GM19023 (cell line): ENCODE measurements at regions not wholly inside any gene's neighbourhood (a gene's known extent, or its start where the extent isn't known, plus 50 kb on each side); places are given as distances from the start of the nearest gene placed in this dataset.

Source experiments
- ATAC-seq: cut with Tn5 transposase; IDR thresholded peaks from one replicate; pipeline ENCODE4 v1.9.1; 2021; ENCODE audit warnings: mild to moderate bottlenecking, moderate library complexity; ENCODE audit not compliant: unreplicated experiment

DNA sequence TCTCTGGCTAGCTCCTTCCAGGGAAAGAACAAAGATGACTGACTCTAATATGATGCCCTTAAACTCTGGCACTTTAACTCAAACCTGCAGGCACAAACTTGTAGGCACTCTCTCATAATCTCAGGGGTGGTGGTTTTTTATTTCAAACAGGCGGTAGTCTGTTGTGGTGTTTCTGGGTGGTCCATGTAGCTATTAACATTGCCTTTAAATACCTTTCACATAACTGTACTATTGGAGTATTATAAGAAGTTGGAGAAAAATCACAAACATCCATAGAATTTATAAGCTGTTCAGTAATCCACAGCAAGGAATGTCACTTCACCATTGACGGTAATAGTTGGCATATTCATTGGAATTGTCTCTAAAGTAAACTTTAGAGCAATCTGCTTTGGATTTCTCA, 204.2 kb upstream of the PDE5A start:
- ATAC-seq: no peak

DNA sequence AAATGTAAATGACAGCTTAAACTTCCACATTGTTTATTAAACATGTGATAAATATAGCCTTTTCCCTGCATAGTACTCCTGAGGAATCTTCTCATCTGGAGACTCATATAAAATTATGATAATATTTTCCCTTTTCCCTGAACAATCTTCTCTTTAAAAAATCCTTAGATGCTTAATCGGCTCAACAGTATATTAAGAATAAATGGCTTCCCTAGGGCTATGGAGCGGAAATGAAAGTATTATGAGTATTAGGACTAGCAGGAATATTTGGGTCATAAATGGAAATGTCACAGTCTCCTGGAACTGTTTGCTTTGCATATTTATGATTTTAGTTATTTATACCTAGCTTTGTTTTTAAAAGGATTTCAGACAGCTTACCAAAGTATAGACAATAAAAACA, 200.7 kb upstream of the PDE5A start:
- no peak for ATAC-seq

- ATAC-seq: no peak
Observed at GRCh38 chr4:119825696-119826095, 197.1 kb upstream of the PDE5A start.

DNA sequence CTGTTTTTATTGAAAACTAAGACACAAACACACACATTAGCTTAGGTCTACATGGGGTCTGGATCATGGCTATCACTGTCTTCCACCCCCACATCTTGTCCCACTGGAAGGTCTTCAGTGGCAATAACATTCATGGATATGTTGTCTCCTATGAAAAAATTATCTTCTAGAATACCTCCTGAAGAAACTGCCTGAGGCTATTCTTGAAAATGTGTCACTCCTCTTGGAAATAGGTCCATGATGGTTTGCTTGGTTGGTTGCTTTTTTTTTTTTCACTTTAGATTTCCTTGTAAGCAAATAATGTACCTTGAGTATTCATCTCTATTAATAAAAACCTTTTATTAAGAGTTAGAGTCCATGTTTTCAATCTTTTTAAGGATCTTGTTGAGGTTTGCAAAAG, 195.3 kb upstream of the PDE5A start:
- no peak for ATAC-seq

- no peak for ATAC-seq
Observed at GRCh38 chr4:119823045-119823444, 194.4 kb upstream of the PDE5A start.

DNA sequence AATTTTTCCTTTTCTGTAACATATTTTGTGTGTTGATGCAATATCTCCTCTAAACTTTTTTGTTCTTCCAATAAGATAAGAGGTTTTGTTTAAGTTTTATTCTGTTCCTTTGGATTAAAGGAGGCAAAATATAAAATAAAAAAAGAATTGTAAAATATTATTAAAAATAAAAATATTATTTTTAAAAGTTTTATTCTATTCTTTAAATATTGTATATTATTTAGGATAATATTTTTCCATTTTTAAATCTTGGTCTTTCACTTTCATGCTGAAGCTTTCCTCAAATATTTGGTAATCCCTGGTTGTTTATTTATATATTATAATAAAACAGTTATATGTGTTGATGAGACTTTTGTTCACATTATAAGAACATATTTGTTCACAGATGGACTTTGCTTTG, 187.9 kb upstream of the PDE5A start:
- no peak for ATAC-seq

GRCh38 chr4:119810001-119810400, 181.4 kb upstream of the PDE5A start:
- no peak for ATAC-seq

- ATAC-seq: no peak
Observed at GRCh38 chr4:119804404-119804803, 175.8 kb upstream of the PDE5A start.

DNA sequence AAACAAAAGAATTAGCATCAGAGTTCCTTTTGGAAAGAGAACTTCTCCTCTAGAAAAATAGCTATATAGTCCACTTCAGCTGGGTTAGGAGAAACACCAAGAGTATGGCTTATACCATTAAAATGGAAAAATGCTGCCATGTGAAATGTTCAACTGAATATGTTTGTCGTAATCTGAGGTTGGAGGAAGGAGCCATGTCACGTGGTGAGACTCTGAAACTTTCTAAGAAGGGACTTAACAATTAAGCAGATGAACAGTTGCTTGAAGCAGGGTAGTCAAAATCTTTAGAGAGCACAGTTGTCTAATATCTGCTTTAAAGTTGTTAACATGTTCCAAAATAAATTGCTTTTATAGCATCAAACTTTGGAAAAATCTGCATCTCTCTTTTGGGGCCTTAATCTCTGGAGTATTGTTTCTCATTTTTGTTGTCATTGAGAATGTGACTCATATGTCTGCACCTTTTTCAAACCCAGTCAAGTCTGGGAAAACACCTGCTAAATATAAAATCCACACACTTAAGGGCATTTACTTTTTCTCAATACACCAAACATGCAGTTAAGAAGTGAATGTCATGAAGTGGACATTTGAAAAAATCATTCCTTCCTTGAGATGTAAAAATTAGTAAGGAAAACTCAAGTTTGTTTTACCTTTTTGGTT, 168.8 kb upstream of the PDE5A start:
- no peak for ATAC-seq

- no peak for ATAC-seq
Observed at GRCh38 chr4:119795986-119796578, 167.5 kb upstream of the PDE5A start.

GRCh38 chr4:119794681-119795080, 166.1 kb upstream of the PDE5A start:
- no peak for ATAC-seq

DNA sequence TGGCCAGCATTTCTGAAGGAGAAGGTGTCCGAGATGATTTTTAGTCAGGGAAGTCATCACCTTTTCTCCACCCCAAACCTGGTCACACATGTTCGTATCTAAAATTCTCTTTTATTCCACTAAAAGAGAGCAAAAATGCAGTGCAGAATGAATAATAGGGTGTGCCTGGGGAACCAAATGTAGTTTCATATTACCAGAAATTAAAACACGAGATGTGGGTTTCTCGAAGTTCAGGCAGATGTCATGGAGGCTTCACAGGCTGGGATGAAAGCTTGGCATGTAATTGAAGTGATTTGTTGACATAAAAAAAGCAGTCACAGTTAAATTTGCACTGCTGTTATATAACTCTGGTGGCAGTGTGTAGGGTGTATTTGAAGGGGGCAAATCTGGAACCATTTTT, 165.5 kb upstream of the PDE5A start:
- no peak for ATAC-seq

DNA sequence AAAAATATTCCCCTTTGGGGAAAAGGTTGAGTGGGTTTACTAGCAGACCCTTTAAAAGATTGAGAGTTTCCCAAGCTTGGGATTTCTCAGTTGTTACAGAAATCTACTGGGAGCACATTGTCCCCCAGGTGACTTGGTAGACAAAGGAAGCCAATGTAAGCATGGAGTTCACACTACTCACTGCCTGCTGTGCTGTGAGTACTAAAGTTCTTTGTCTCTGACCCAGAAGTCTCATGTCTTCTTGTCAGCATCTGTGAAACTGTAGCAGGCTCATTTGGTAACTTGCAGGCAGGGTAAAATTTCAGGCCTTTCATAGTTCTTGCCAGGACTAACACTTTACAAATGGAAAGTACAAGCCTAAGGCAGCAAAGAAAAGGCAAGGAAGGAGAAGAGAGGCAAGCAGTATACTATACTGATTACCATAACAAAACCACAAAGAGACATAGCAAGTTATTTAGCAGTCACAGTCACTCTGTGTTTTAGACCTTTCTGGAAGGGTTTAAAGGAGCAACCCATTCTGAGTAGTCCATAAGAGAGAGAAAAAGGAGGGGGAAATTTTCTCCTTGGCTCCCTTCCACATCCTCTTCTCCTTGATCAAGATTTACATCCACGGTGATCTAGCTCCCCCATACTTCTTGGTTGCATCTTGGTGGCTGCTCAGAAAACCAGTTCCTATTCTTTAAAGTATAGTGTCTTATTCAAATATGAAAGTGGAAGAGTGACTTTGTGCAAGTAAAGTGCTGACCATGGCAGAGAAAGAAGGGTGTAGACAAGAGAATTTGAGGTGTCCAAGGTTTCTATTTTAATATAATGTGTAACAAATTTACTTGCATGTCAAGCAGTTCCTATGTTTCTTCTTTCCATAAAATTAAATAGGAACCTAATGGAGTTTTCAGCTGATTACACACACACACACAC, 160.0 kb upstream of the PDE5A start:
- ATAC-seq: no peak

- no peak for ATAC-seq
Observed at GRCh38 chr4:119785963-119786362, 157.4 kb upstream of the PDE5A start.

DNA sequence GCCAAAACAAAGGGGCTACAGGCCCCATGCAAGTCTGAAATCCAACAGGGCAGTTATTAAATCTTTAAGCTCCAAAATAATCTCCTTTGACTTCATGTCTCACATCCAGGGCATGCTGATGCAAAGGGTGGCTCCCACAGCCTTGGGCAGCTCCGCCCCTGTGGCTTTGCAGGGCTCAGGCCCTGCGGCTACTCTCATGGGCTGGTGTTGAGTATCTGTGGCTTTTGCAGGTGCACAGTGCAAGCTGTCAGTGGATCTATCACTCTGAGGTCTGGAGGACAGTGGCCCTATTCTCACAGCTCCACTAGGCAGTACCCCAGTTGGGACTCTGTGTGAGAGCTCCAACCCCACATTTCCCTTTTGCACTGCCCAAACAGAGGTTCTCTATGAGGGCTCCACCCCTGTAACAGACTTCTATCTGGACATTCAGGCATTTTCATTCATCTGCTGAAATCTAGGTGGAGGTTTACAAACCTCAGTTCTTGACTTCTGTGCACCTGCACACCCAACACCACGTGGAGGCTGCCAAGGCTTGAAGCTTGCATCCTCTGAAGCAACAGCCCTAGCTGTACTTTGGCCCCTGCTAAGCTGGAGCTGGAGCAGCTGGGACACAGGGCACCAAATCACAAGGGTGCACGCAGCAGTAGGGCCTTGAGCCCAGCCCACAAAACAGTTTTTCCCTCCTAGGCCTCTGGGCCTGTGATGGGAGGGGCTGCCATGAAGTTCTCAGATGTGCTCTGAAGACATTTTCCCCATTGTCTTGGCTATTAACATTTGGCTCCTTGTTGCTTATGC, 154.8 kb upstream of the PDE5A start:
- ATAC-seq: no peak

DNA sequence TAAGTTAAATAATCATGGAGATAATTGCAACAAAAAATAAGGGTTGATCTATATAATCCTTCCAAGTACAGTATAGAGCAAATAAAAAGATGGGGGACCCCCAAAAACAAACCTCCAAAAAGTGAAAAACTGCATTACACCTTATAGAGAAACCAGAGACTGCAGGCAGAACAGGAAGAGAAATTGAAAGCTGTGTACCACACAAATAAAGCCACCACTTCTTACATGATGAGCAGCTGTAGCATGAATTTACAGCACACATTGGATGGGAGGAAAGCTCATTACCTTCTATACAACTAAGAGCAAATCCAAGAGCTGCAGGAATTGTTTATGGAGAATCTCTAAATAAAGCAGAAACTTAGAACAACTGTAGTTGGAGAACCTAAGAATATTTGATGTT, 152.4 kb upstream of the PDE5A start:
- ATAC-seq: no peak

DNA sequence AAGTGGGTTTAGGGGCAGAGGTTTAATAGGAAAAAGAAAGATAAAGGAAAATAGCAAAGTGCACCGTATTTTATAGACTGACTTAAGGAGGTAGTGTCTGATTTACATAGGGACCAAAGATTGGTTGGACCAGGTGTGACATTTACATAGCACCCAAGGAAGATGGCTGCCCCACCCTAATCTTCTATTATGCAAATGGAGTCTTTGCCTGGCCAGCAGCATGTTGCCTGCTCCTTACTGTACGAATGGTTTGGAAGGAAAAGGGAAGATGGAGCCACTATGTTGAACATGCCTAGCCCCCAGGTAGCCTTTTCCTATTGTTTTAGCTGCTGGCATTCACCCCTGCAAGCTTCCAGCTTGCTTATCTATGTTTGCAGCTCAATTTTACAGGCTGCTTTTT, 146.2 kb upstream of the PDE5A start:
- no peak for ATAC-seq

- ATAC-seq: no peak
Observed at GRCh38 chr4:119765951-119766350, 137.3 kb upstream of the PDE5A start.

DNA sequence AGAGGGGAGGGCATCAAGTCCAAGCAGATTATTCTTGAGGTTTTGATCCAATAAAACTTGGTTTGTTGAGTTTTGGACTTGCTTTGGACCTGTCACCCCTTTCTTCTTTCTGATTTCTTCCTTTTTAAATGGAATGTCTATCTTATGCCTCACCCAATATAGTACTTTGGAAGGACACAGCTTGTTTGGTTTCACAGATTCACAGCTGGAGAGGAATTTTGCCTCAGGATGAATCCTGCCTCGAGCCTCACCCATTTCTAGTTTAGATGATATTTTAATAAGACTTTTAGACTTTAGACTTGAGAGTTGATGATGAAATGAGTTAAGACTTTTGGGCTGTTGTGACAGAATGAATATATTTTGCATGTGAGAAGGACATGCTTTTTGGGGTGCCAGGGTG, 136.9 kb upstream of the PDE5A start:
- no peak for ATAC-seq

- ATAC-seq: no peak
Observed at GRCh38 chr4:119763386-119763785, 134.8 kb upstream of the PDE5A start.

- no peak for ATAC-seq
Observed at GRCh38 chr4:119755599-119755998, 127.0 kb upstream of the PDE5A start.
